ENCODE measurements at regions not wholly inside any gene's neighbourhood (a gene's known extent, or its start where the extent isn't known, plus 50 kb on each side); places are given as distances from the start of the nearest gene placed in this dataset.

DNA sequence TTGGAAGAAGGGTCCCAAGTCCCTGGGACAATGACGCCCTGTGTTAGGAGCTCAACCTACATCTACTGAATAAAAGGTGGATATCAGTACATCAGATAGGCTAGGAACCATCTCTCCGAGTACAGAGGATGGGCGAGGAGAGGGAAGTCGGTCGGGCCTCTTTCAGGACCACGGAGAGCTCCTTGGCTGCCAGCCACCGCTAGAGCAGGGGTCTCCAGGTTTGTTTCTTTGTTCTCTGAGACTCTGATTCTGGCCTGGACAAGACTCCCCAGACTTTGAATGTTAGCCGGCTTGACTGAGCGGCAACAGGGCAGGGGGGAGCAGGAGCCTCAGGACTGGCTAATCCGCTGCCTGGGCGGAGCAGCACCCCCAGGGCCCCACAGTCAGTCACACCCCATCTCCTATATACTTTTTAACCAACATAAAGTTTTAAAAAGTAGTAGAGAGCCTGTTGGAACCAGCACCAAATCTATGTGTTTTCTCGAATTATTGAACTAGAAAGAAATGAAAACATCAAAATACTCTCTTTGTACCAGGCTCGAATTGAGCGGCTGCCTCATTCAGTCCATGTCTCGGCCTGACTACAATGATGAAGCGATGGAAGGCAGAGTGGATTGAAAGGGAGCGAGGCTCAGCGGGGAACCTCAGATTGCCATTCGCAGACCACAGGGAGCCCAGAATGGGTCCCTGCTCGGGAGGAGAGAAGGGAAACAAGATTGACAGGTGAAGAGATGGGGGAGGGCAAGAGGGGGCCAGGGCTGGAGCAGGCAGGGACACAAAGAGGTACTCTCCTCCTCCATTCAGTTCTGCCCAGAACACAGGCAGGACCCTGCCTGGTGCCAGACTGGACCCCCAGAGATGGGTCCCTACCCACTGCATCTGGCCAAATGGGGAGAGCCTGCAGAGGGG is 131.6 kb downstream of the TPRA1 start:
- CTCF ChIA-PET: interaction anchor here (1.0 kb wide), 1 partner anchor 780 kb away, joined by 3 read pairs; no protein-coding TSS in a partner anchor
- no peak overlapping the region for H3K27ac ChIP-seq (ENCODE audit: insufficient read depth, low read depth, low read length)
- no peak for FAIRE-seq
- H3K9me1 ChIP-seq (replicated peaks; ENCODE audit: control insufficient read depth, extremely low read depth, insufficient read depth, low read length): no peaks in the 10 kb centered on the region
- no peak overlapping the region for H3K4me2 ChIP-seq (ENCODE audit: insufficient read depth, low read length)
- BruUV-seq (replicated peaks): no TSS peak
- no peak overlapping the region for H2AFZ ChIP-seq (ENCODE audit: low read depth, low read length)
- peaks cover 12 to 29% of the 10 kb centered on the region in 2 experiments for H3K27me3 ChIP-seq (ENCODE audit: control insufficient read depth in 2 of 2, insufficient read depth in 2 of 2, low read length in 2 of 2)
- DNase-seq (ENCODE audit: low read depth, low spot score): peak; percentile 11
- H3K79me2 ChIP-seq (ENCODE audit: control insufficient read depth, insufficient read depth, low read length): no peaks in the 10 kb centered on the region
- POLR2A ChIA-PET: no interaction called here
- H3K4me3 ChIP-seq (replicated peaks in 1 of 3; ENCODE audit: insufficient read depth in 1 of 3, low read depth in 1 of 3, low read length in 3 of 3): no peak overlapping the region
- intact Hi-C loops (cut with micrococcal nuclease): loop anchor here (5.0 kb wide), 2 partner anchors 457 to 532 kb away; no protein-coding TSS in a partner anchor
- H3K36me3 ChIP-seq (ENCODE audit: control insufficient read depth in 2 of 2, extremely low read depth in 1 of 2, insufficient read depth in 2 of 2, low read length in 2 of 2): no peaks in the 10 kb centered on the region
- TF ChIP-seq MYC (IDR thresholded peaks at IDR 0.05; ENCODE audit: low read depth, low read length) (no peak), FOS (IDR thresholded peaks at IDR 0.05; ENCODE audit: borderline replicate concordance, insufficient read depth, low read length) (no peak), EZH2 (IDR thresholded peaks at IDR 0.05; ENCODE audit: borderline replicate concordance, low read depth, low read length, severe bottlenecking) (no peak), JUN (IDR thresholded peaks at IDR 0.05; ENCODE audit: borderline replicate concordance, insufficient read depth, insufficient read length, low read depth) (no peak), POLR2AphosphoS5 (IDR thresholded peaks at IDR 0.05; ENCODE audit: insufficient read depth, low read depth, low read length) (no peak), POLR2A (IDR thresholded peaks at IDR 0.05; ENCODE audit: low read depth, low read length) (no peak), GATA2 (IDR thresholded peaks at IDR 0.05; ENCODE audit: insufficient read depth, insufficient read length, low read depth, low read length) (no peak)
- TF ChIP-seq, protein P1, sequence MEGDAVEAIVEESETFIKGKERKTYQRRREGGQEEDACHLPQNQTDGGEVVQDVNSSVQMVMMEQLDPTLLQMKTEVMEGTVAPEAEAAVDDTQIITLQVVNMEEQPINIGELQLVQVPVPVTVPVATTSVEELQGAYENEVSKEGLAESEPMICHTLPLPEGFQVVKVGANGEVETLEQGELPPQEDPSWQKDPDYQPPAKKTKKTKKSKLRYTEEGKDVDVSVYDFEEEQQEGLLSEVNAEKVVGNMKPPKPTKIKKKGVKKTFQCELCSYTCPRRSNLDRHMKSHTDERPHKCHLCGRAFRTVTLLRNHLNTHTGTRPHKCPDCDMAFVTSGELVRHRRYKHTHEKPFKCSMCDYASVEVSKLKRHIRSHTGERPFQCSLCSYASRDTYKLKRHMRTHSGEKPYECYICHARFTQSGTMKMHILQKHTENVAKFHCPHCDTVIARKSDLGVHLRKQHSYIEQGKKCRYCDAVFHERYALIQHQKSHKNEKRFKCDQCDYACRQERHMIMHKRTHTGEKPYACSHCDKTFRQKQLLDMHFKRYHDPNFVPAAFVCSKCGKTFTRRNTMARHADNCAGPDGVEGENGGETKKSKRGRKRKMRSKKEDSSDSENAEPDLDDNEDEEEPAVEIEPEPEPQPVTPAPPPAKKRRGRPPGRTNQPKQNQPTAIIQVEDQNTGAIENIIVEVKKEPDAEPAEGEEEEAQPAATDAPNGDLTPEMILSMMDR (IDR thresholded peaks at IDR 0.05; ENCODE audit: extremely low read depth in 1 of 2, insufficient read depth in 1 of 2, low read depth in 1 of 2, low read length in 2 of 2): no peak
- TF ChIP-seq, protein P2, sequence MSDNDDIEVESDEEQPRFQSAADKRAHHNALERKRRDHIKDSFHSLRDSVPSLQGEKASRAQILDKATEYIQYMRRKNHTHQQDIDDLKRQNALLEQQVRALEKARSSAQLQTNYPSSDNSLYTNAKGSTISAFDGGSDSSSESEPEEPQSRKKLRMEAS (IDR thresholded peaks at IDR 0.05; ENCODE audit: insufficient read depth, insufficient read length): no peak
- H3K4me1 ChIP-seq (ENCODE audit: control insufficient read depth, extremely low read depth, insufficient read depth, low read length): peaks cover 13% of the 10 kb centered on the region
- no peak overlapping the region for H3K9ac ChIP-seq (replicated peaks; ENCODE audit: extremely low read depth, insufficient read depth, low read length)
- dilution Hi-C loops (cut with MboI; ENCODE audit: extremely low pct_ligation_motif_present, low sequenced_read_pairs): no loop called here
- H3K9me3 ChIP-seq (replicated peaks; ENCODE audit: control insufficient read depth, insufficient read depth, low read length): no peaks in the 10 kb centered on the region
- no peaks in the 10 kb centered on the region for H4K20me1 ChIP-seq (replicated peaks; ENCODE audit: control insufficient read depth, extremely low read depth, insufficient read depth, low read length)

Data from endothelial cell of umbilical vein (primary cell).